Breast epithelium (tissue), 4 donors: ENCODE measurements at regions not wholly inside any gene's neighbourhood (a gene's known extent, or its start where the extent isn't known, plus 50 kb on each side); places are given as distances from the start of the nearest gene placed in this dataset.

Source experiments
- DNase-seq, 2 donors: peaks; one replicate each; pipeline ENCODE4 v3.0.0-alpha.2; 2019; ENCODE audit warnings: low spot score in 2 of 2
- H3K27ac ChIP-seq, 2 donors: fragments of 200-600 bp; sonication (generic) in 1 of 2; one replicate each; pipeline ENCODE4 v1.5.1; 2016 to 2019; ENCODE audit warnings: mild to moderate bottlenecking in 1 of 2
- H3K27me3 ChIP-seq, 2 donors: fragments of 200-600 bp; sonication (generic) in 1 of 2; one replicate each; pipeline versions ENCODE4 v1.5.1 to v1.6.0; 2017 to 2019; ENCODE audit warnings: control low read depth in 1 of 2, mild to moderate bottlenecking in 1 of 2
- H3K36me3 ChIP-seq: fragments of 200-600 bp; one replicate; pipeline ENCODE4 v1.5.1; 2019
- H3K4me1 ChIP-seq, 2 donors: fragments of 200-600 bp; sonication (generic); one replicate each; pipeline ENCODE4 v1.5.1; 2016 to 2019; ENCODE audit warnings: control low read depth in 1 of 2
- H3K4me3 ChIP-seq, 3 donors: fragments of 200-600 bp; sonication (generic); 1 replicate in 2 of 3; 2 replicates in 1 of 3; pipeline ENCODE4 v1.5.1; 2016 to 2019; ENCODE audit warnings: mild to moderate bottlenecking in 3 of 3, moderate library complexity in 2 of 3
- H3K9me3 ChIP-seq, 2 donors: fragments of 200-600 bp; sonication (generic) in 1 of 2; one replicate each; pipeline ENCODE4 v1.5.1; 2016 to 2019; ENCODE audit warnings: control low read depth in 1 of 2
- POLR2A ChIP-seq: fragments of 450-650 bp; IDR thresholded peaks from one replicate; pipeline ENCODE4 v1.6.1; 2016; ENCODE audit warnings: antibody characterized with exemption, mild to moderate bottlenecking, moderate library complexity
- POLR2AphosphoS5 ChIP-seq, 3 donors: sonication (generic); formaldehyde crosslinking; IDR thresholded peaks; one replicate each; pipeline ENCODE4 v1.6.1; 2017; ENCODE audit warnings: antibody characterized with exemption in 3 of 3
- intact Hi-C: fragments of 100-400 bp; cut with DNase I; formaldehyde crosslinking; loops from one replicate; pipeline ENCODE4 v1.15.1; 2023; ENCODE audit warnings: low total_unique reads
- TF ChIP-seq, protein P1 (sequence below), 3 donors: fragments of 450-650 bp; IDR thresholded peaks; one replicate each; pipeline ENCODE4 v1.5.1; 2016 to 2017; ENCODE audit warnings: antibody characterized with exemption in 3 of 3, mild to moderate bottlenecking in 3 of 3, moderate library complexity in 3 of 3

DNA sequence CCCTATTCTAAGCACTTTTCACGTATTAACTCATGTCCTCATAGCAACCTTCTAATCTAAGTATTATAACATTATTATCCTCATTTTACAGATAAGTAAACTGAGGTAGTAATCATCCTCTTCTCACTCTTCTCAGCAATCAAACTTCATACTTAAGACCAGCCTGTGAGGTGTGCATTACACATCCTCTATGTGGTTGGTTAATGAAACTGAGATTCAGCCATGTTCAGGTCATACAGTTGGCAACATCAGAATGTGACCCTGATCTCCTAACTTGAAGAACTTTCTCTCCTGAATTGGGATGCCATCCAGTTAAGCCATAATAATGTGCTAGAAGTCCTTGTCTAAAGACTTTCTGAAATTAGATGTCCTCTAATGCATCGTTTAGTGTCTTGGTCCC is 275.1 kb upstream of the ANKRD55 start:
- no peaks in the 10 kb centered on the region for H3K36me3 ChIP-seq
- no peak overlapping the region for H3K4me3 ChIP-seq
- TF ChIP-seq POLR2AphosphoS5 (IDR thresholded peaks at IDR 0.05) (no peak), POLR2A (no peak)
- TF ChIP-seq, protein P1, sequence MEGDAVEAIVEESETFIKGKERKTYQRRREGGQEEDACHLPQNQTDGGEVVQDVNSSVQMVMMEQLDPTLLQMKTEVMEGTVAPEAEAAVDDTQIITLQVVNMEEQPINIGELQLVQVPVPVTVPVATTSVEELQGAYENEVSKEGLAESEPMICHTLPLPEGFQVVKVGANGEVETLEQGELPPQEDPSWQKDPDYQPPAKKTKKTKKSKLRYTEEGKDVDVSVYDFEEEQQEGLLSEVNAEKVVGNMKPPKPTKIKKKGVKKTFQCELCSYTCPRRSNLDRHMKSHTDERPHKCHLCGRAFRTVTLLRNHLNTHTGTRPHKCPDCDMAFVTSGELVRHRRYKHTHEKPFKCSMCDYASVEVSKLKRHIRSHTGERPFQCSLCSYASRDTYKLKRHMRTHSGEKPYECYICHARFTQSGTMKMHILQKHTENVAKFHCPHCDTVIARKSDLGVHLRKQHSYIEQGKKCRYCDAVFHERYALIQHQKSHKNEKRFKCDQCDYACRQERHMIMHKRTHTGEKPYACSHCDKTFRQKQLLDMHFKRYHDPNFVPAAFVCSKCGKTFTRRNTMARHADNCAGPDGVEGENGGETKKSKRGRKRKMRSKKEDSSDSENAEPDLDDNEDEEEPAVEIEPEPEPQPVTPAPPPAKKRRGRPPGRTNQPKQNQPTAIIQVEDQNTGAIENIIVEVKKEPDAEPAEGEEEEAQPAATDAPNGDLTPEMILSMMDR (IDR thresholded peaks at IDR 0.05): no peak
- no peak for DNase-seq
- no peaks in the 10 kb centered on the region for H3K4me1 ChIP-seq
- no peaks in the 10 kb centered on the region for H3K27me3 ChIP-seq
- no peaks in the 10 kb centered on the region for H3K9me3 ChIP-seq
- intact Hi-C loops: no loop called here
- no peak overlapping the region for H3K27ac ChIP-seq

DNA sequence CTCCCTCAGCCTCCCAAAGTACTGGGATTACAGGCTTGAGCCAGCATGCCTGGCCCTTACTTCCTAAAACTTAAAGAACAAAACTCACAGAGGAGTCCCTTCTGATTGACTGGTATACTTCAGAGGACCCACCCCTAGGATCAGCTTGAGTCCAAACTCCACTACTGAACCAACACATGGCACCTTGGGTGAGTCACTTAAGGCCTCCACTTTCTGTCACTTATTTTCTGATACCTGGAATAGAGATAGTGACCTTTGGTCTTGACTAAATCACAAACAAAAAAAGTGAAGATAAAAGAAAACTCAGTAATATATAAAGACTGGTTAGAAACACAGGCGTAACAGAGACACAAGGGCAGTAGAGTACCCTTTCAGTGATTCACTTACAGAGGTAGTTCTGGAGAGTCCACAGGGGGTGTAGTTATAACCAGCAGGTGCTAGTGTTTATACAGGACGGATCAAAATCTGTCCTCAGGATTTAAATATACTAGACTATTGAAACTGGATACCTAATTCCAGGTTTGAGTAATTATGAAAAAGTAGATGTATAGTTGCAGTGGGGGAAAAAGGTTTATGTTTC is 274.3 kb upstream of the ANKRD55 start:
- no peak for DNase-seq
- Histone ChIP-seq H3K27ac (no peak overlapping the region), H3K27me3 (no peaks in the 10 kb centered on the region), H3K4me1 (no peaks in the 10 kb centered on the region), H3K36me3 (no peaks in the 10 kb centered on the region), H3K4me3 (no peak overlapping the region), H3K9me3 (no peaks in the 10 kb centered on the region)
- intact Hi-C loops: no loop called here
- TF ChIP-seq POLR2AphosphoS5 (IDR thresholded peaks at IDR 0.05): no peak
- no peak for TF ChIP-seq POLR2A
- TF ChIP-seq, protein P1 (IDR thresholded peaks at IDR 0.05): no peak

DNA sequence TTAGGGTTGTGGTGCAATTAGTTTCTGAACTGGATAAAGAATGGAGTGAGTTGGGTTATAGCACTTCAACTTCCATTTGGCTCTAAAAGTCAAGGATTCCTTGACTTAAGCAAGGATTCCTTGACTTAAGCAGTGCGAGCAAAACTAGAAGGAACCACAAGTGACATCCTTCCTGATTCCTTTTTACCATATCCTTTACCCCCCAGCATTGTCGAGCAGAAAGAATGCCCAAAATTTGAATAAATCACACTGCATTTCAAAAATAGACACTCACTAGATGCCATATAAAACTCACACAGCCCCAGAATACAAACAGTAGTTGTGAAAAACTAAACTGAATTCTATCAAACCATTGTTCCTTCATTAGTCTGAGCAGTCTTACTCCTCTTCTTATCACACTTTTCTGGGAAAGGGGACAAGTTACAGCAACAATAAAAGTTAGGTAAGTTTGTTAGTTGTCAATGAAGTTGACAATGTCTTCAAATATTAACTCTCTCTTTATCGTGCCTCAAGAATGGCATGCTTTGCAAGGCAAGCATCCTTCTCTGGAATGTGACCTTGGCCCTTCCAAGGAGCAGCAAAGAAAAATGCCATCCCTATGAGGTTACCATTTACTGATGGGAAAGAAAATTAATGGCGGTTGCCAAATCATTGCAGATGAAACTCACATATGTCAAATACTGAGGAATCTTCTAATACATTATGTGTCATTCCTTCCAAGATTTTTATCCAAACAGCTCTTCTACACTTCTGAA is 273.3 kb upstream of the ANKRD55 start:
- Histone ChIP-seq H3K27ac (no peak overlapping the region), H3K4me1 (no peaks in the 10 kb centered on the region), H3K9me3 (no peaks in the 10 kb centered on the region), H3K36me3 (no peaks in the 10 kb centered on the region), H3K4me3 (no peak overlapping the region), H3K27me3 (no peaks in the 10 kb centered on the region)
- DNase-seq: no peak
- TF ChIP-seq, protein P1 (IDR thresholded peaks at IDR 0.05): no peak
- intact Hi-C loops: no loop called here

DNA sequence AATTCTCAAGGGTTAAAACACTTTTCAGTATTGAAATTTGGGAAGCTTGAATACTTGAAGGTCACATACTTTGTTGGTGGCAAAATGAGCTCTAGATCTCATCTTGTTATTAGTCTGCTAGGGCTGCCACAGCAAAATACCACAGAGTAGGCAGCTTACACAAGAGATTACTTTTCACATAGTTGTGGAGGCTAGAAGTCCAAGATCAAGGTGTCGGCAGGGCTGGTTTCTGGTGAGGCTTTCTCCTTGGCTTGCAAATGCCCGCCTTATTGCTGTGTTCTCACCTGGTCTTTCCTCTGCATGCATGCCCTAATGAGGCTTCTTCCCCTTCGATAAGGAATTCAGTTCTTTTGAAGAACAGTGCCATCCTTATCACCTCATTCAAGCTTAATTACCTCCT is 270.8 kb upstream of the ANKRD55 start:
- Histone ChIP-seq H3K27me3 (no peaks in the 10 kb centered on the region), H3K9me3 (no peaks in the 10 kb centered on the region), H3K36me3 (no peaks in the 10 kb centered on the region), H3K27ac (no peak overlapping the region), H3K4me1 (no peaks in the 10 kb centered on the region), H3K4me3 (no peak overlapping the region)
- intact Hi-C loops: no loop called here
- DNase-seq: no peak
- TF ChIP-seq, protein P1 (IDR thresholded peaks at IDR 0.05): no peak
- no peak for TF ChIP-seq POLR2A
- TF ChIP-seq POLR2AphosphoS5 (IDR thresholded peaks at IDR 0.05): no peak

DNA sequence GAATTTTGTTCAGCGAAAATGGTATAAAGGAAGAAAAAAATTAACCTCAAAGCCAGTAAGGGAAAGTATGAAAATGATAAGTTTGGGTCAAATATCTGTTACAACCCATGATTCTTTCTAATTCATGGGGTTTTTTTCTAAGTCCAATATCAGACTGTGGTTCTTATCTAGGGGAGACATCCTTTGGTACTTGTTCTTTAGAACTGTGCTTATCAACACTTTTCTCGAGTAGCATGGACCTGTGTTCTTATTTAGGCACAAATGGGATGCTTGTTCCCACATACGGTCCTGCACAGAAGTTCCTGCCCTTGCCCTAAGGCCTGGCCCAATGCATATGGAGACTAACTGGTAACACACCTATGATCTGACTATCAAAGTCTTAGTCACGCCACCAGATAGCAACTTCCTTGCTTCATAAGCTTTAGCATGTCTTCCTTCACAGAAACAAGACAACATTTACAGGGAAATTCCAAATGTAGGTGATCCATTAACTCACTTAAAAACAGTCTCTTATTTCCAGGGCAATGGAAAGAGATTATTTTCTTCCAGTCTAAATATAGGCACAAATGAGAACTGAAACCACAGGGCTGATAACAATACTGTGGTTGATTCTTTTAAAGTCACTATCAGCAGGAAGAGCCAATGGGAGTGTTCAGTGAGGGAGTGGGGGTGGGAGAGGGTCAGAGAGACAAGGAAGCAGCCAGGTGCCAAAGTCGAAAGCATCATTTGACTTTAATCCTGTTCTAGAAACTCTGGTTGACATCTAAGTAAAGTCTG is 268.8 kb upstream of the ANKRD55 start:
- Histone ChIP-seq H3K4me1 (no peaks in the 10 kb centered on the region), H3K9me3 (no peaks in the 10 kb centered on the region), H3K27me3 (no peaks in the 10 kb centered on the region), H3K27ac (no peak overlapping the region), H3K36me3 (no peaks in the 10 kb centered on the region), H3K4me3 (no peak overlapping the region)
- intact Hi-C loops: no loop called here
- DNase-seq: no peak
- TF ChIP-seq POLR2AphosphoS5 (IDR thresholded peaks at IDR 0.05): no peak
- TF ChIP-seq, protein P1 (IDR thresholded peaks at IDR 0.05): no peak
- TF ChIP-seq POLR2A: no peak
